NT2/D1 (cell line): ENCODE measurements at regions not wholly inside any gene's neighbourhood (a gene's known extent, or its start where the extent isn't known, plus 50 kb on each side); places are given as distances from the start of the nearest gene placed in this dataset.

Source experiments
- SUZ12 ChIP-seq: IDR thresholded peaks from 2 replicates; pipeline ENCODE4 v1.6.1; 2011; ENCODE audit not compliant: insufficient read length, insufficient read depth; ENCODE audit errors: extremely low read depth
- YY1 ChIP-seq: IDR thresholded peaks from 2 replicates; pipeline ENCODE4 v1.6.1; 2011; ENCODE audit not compliant: insufficient read length, insufficient read depth

- no peak for TF ChIP-seq YY1
- no peak for TF ChIP-seq SUZ12
Measured at GRCh38 chr18:30806823-30807222, 235.7 kb downstream of the DSC3 start.
